Gastroesophageal sphincter (tissue), 4 donors: ENCODE measurements at regions not wholly inside any gene's neighbourhood (a gene's known extent, or its start where the extent isn't known, plus 50 kb on each side); places are given as distances from the start of the nearest gene placed in this dataset.

Source experiments
- ATAC-seq: fragments of 150-250 bp; one replicate; pipeline ENCODE4 v1.9.1; 2016; ENCODE audit warnings: mild to moderate bottlenecking, moderate library complexity
- H3K27ac ChIP-seq, 4 donors: fragments of 200-600 bp; sonication (generic) in 3 of 4; 1 replicate in 3 of 4; 2 replicates in 1 of 4; pipeline ENCODE4 v1.5.1; 2016 to 2019
- H3K27me3 ChIP-seq: fragments of 200-600 bp; sonication (generic); one replicate; pipeline ENCODE4 v1.5.1; 2019
- H3K36me3 ChIP-seq, 2 donors: fragments of 200-600 bp; sonication (generic); one replicate each; pipeline ENCODE4 v1.5.1; 2019; ENCODE audit warnings: control low read depth in 1 of 2
- H3K4me1 ChIP-seq, 3 donors: fragments of 200-600 bp; sonication (generic); 1 replicate in 2 of 3; 2 replicates in 1 of 3; pipeline ENCODE4 v1.5.1; 2016 to 2019; ENCODE audit warnings: control low read depth in 2 of 3
- H3K4me3 ChIP-seq, 2 donors: fragments of 200-600 bp; sonication (generic); one replicate each; pipeline ENCODE4 v1.5.1; 2019; ENCODE audit warnings: mild to moderate bottlenecking in 1 of 2, moderate library complexity in 1 of 2
- H3K9me3 ChIP-seq, 3 donors: fragments of 200-600 bp; sonication (generic); one replicate each; pipeline ENCODE4 v1.5.1; 2017 to 2019; ENCODE audit warnings: control low read depth in 2 of 3
- CTCF ChIP-seq, 4 experiments: fragments of 200-600 bp in 2 of 4; fragments of 450-650 bp in 2 of 4; sonication (generic) in 1 of 4; IDR thresholded peaks; one replicate each; pipeline ENCODE4 v1.5.1; 2017 to 2019; ENCODE audit warnings: antibody characterized with exemption in 4 of 4, mild to moderate bottlenecking in 2 of 4, moderate library complexity in 2 of 4
- EP300 ChIP-seq: sonication (generic); formaldehyde crosslinking; IDR thresholded peaks from one replicate; pipeline ENCODE4 v1.6.1; 2017; ENCODE audit warnings: antibody characterized with exemption, mild to moderate bottlenecking
- POLR2A ChIP-seq, 2 donors: fragments of 450-650 bp; IDR thresholded peaks; one replicate each; pipeline ENCODE4 v1.6.1; 2017; ENCODE audit warnings: antibody characterized with exemption in 2 of 2, mild to moderate bottlenecking in 2 of 2, moderate library complexity in 1 of 2
- POLR2AphosphoS5 ChIP-seq: sonication (generic); formaldehyde crosslinking; IDR thresholded peaks from one replicate; pipeline ENCODE4 v1.6.1; 2017; ENCODE audit warnings: antibody characterized with exemption
- WGBS, 2 donors: methylation state at CpG; one replicate each; pipeline ENCODE4 v1.1.5; 2018; ENCODE audit warnings: low coverage in 1 of 2; 5-methylcytosine and 5-hydroxymethylcytosine counted together

GRCh38 chr6:50945789-50946188 lies 127.1 kb downstream of the TFAP2B start:
- no peak overlapping the region for H3K4me3 ChIP-seq
- WGBS, 2 donors: 82 to 93% methylated on average over 2 of the region's 2 CpGs
- H3K36me3 ChIP-seq: no peaks in the 10 kb centered on the region
- no peak overlapping the region for H3K27ac ChIP-seq
- H3K4me1 ChIP-seq: no peaks in the 10 kb centered on the region
- H3K9me3 ChIP-seq: no peaks in the 10 kb centered on the region
- ATAC-seq: no peak
- H3K27me3 ChIP-seq: no peaks in the 10 kb centered on the region
- TF ChIP-seq EP300 (no peak), POLR2A (IDR thresholded peaks at IDR 0.05) (no peak), CTCF (IDR thresholded peaks at IDR 0.05) (no peak), POLR2AphosphoS5 (no peak)

- ATAC-seq: no peak
- TF ChIP-seq POLR2AphosphoS5: no peak
- no peaks in the 10 kb centered on the region for H3K4me1 ChIP-seq
- H3K27ac ChIP-seq: no peak overlapping the region
- no peaks in the 10 kb centered on the region for H3K36me3 ChIP-seq
- H3K9me3 ChIP-seq: no peaks in the 10 kb centered on the region
- H3K4me3 ChIP-seq: no peak overlapping the region
- WGBS, 2 donors: 57 to 74% methylated on average over 4 to 5 of the region's 5 CpGs
- H3K27me3 ChIP-seq: no peaks in the 10 kb centered on the region
Measured at GRCh38 chr6:50952092-50952907, 133.6 kb downstream of the TFAP2B start.

- Histone ChIP-seq H3K4me3 (no peak overlapping the region), H3K9me3 (no peaks in the 10 kb centered on the region), H3K27me3 (no peaks in the 10 kb centered on the region), H3K4me1 (no peaks in the 10 kb centered on the region), H3K36me3 (no peaks in the 10 kb centered on the region), H3K27ac (no peak overlapping the region)
- WGBS, 2 donors: 74 to 91% methylated on average over 6 of the region's 6 CpGs
- TF ChIP-seq POLR2AphosphoS5: no peak
- TF ChIP-seq CTCF (IDR thresholded peaks at IDR 0.05): no peak
- TF ChIP-seq POLR2A (IDR thresholded peaks at IDR 0.05): no peak
- TF ChIP-seq EP300: no peak
- no peak for ATAC-seq
Measured at GRCh38 chr6:50956014-50956413, 137.3 kb downstream of the TFAP2B start.

- Histone ChIP-seq H3K27ac (no peak overlapping the region), H3K27me3 (no peaks in the 10 kb centered on the region), H3K9me3 (no peaks in the 10 kb centered on the region), H3K36me3 (no peaks in the 10 kb centered on the region), H3K4me3 (no peak overlapping the region), H3K4me1 (no peaks in the 10 kb centered on the region)
- no peak for ATAC-seq
- no peak for TF ChIP-seq POLR2A (IDR thresholded peaks at IDR 0.05)
- TF ChIP-seq POLR2AphosphoS5: no peak
- TF ChIP-seq EP300: no peak
- TF ChIP-seq CTCF (IDR thresholded peaks at IDR 0.05): no peak
- 78% methylated on average over 1 of the region's 1 CpG; no CpG with 5 or more reads in 1 of the 2 donors for WGBS, 2 donors
Measured at GRCh38 chr6:50958148-50958697, 139.6 kb downstream of the TFAP2B start.

GRCh38 chr6:50959081-50959641 lies 140.5 kb downstream of the TFAP2B start:
- H3K27ac ChIP-seq: no peak overlapping the region
- no peaks in the 10 kb centered on the region for H3K4me1 ChIP-seq
- WGBS, 2 donors: 73 to 100% methylated on average over 2 to 3 of the region's 4 CpGs
- H3K36me3 ChIP-seq: no peaks in the 10 kb centered on the region
- TF ChIP-seq CTCF (IDR thresholded peaks at IDR 0.05): no peak
- no peak for TF ChIP-seq POLR2A (IDR thresholded peaks at IDR 0.05)
- TF ChIP-seq POLR2AphosphoS5: no peak
- TF ChIP-seq EP300: no peak
- H3K4me3 ChIP-seq: no peak overlapping the region
- no peaks in the 10 kb centered on the region for H3K9me3 ChIP-seq
- no peak for ATAC-seq
- no peaks in the 10 kb centered on the region for H3K27me3 ChIP-seq
